Tibial artery (tissue), 4 donors: ENCODE measurements at regions not wholly inside any gene's neighbourhood (a gene's known extent, or its start where the extent isn't known, plus 50 kb on each side); places are given as distances from the start of the nearest gene placed in this dataset.

ENCODE experiments used
- DNase-seq, 2 donors: peaks; one replicate each; pipeline ENCODE4 v3.0.0-alpha.2; 2019
- H3K27ac ChIP-seq, 2 donors: fragments of 200-600 bp; sonication (generic) in 1 of 2; 1 replicate in 1 of 2; 2 replicates in 1 of 2; pipeline ENCODE4 v1.5.1; 2018 to 2019; ENCODE audit warnings: mild to moderate bottlenecking in 1 of 2
- H3K27me3 ChIP-seq, 2 donors: fragments of 200-600 bp; sonication (generic) in 1 of 2; one replicate each; pipeline versions ENCODE4 v1.5.1 to v1.6.0; 2016 to 2019
- H3K36me3 ChIP-seq, 3 donors: fragments of 200-600 bp; sonication (generic) in 2 of 3; one replicate each; pipeline ENCODE4 v1.5.1; 2016 to 2019; ENCODE audit warnings: mild to moderate bottlenecking in 2 of 3
- H3K4me1 ChIP-seq, 4 donors: fragments of 200-600 bp; sonication (generic) in 2 of 4; 1 replicate in 3 of 4; 2 replicates in 1 of 4; pipeline ENCODE4 v1.5.1; 2016 to 2019
- H3K4me3 ChIP-seq, 2 donors: fragments of 200-600 bp; sonication (generic) in 1 of 2; 1 replicate in 1 of 2; 2 replicates in 1 of 2; pipeline ENCODE4 v1.5.1; 2018 to 2019; ENCODE audit warnings: mild to moderate bottlenecking in 2 of 2
- H3K9me3 ChIP-seq, 3 donors: fragments of 200-600 bp; sonication (generic) in 1 of 3; one replicate each; pipeline ENCODE4 v1.5.1; 2016 to 2019
- CTCF ChIP-seq, 2 experiments: fragments of 200-600 bp in 1 of 2; fragments of 450-650 bp in 1 of 2; IDR thresholded peaks; one replicate each; pipeline ENCODE4 v1.5.1; 2017 to 2019; ENCODE audit warnings: antibody characterized with exemption in 2 of 2, mild to moderate bottlenecking in 1 of 2, moderate library complexity in 1 of 2
- intact Hi-C: fragments of 100-400 bp; cut with DNase I; formaldehyde crosslinking; loops from one replicate; pipeline ENCODE4 v1.15.0; 2023; ENCODE audit warnings: low total_unique reads

GRCh38 chr3:26260139-26260538 is 362.4 kb upstream of the LRRC3B start:
- peaks cover 0 to 4% (median 0%) of the 10 kb centered on the region in 4 donors for H3K4me1 ChIP-seq
- TF ChIP-seq CTCF (IDR thresholded peaks at IDR 0.05): no peak
- no peak for DNase-seq
- no peak overlapping the region for H3K4me3 ChIP-seq
- intact Hi-C loops: no loop called here
- H3K36me3 ChIP-seq: no peaks in the 10 kb centered on the region
- H3K9me3 ChIP-seq: no peaks in the 10 kb centered on the region
- no peaks in the 10 kb centered on the region for H3K27me3 ChIP-seq
- no peak overlapping the region for H3K27ac ChIP-seq

- no peaks in the 10 kb centered on the region for H3K9me3 ChIP-seq
- intact Hi-C loops: loop anchor here (5.0 kb wide), 1 partner anchor 488 kb away; no protein-coding TSS in a partner anchor
- DNase-seq: no peak
Measured at GRCh38 chr3:26264708-26265107, 357.9 kb upstream of the LRRC3B start.

GRCh38 chr3:26271848-26272247 is 350.7 kb upstream of the LRRC3B start:
- H3K9me3 ChIP-seq: no peaks in the 10 kb centered on the region
- intact Hi-C loops: no loop called here
- H3K27me3 ChIP-seq: no peaks in the 10 kb centered on the region
- no peak for DNase-seq
- no peaks in the 10 kb centered on the region for H3K4me1 ChIP-seq
- H3K4me3 ChIP-seq: no peak overlapping the region
- no peak for TF ChIP-seq CTCF (IDR thresholded peaks at IDR 0.05)
- no peaks in the 10 kb centered on the region for H3K36me3 ChIP-seq
- H3K27ac ChIP-seq: no peak overlapping the region

More at GRCh38 chr3:26264708-26265107, 357.9 kb upstream of the LRRC3B start:
- Histone ChIP-seq H3K4me3 (no peak overlapping the region), H3K27ac (no peak overlapping the region), H3K36me3 (no peaks in the 10 kb centered on the region), H3K27me3 (no peaks in the 10 kb centered on the region), H3K4me1 (peaks cover 0 to 4% (median 0%) of the 10 kb centered on the region in 4 donors)
- TF ChIP-seq CTCF (IDR thresholded peaks at IDR 0.05): no peak

GRCh38 chr3:26273196-26273595 is 349.4 kb upstream of the LRRC3B start:
- H3K36me3 ChIP-seq: no peaks in the 10 kb centered on the region
- H3K4me1 ChIP-seq: no peaks in the 10 kb centered on the region
- intact Hi-C loops: no loop called here
- H3K27me3 ChIP-seq: no peaks in the 10 kb centered on the region
- DNase-seq: no peak
- no peak overlapping the region for H3K4me3 ChIP-seq
- no peaks in the 10 kb centered on the region for H3K9me3 ChIP-seq
- H3K27ac ChIP-seq: no peak overlapping the region
- no peak for TF ChIP-seq CTCF (IDR thresholded peaks at IDR 0.05)

- H3K36me3 ChIP-seq: no peaks in the 10 kb centered on the region
- H3K27me3 ChIP-seq: no peaks in the 10 kb centered on the region
- peaks cover 0 to 9% (median 6%) of the 10 kb centered on the region in 3 donors for H3K9me3 ChIP-seq
- H3K27ac ChIP-seq: no peak overlapping the region
- intact Hi-C loops: no loop called here
- TF ChIP-seq CTCF (IDR thresholded peaks at IDR 0.05): no peak
- no peak overlapping the region for H3K4me3 ChIP-seq
- no peak for DNase-seq
- H3K4me1 ChIP-seq: no peaks in the 10 kb centered on the region
Measured at GRCh38 chr3:26279091-26279490, 343.5 kb upstream of the LRRC3B start.

- TF ChIP-seq CTCF (IDR thresholded peaks at IDR 0.05): no peak
- peaks cover 0 to 22% (median 16%) of the 10 kb centered on the region in 3 donors for H3K9me3 ChIP-seq
- H3K27ac ChIP-seq: no peak overlapping the region
- H3K27me3 ChIP-seq: no peaks in the 10 kb centered on the region
- no peak for DNase-seq
- H3K36me3 ChIP-seq: no peaks in the 10 kb centered on the region
- intact Hi-C loops: no loop called here
- no peak overlapping the region for H3K4me3 ChIP-seq
- no peaks in the 10 kb centered on the region for H3K4me1 ChIP-seq
Measured at GRCh38 chr3:26280517-26280916, 342.1 kb upstream of the LRRC3B start.
